H1 (cell line): ENCODE measurements at regions not wholly inside any gene's neighbourhood (a gene's known extent, or its start where the extent isn't known, plus 50 kb on each side); places are given as distances from the start of the nearest gene placed in this dataset.

ENCODE experiments used
- CTCF ChIA-PET: fragments of 300-600 bp; sonication (Branson Sonifier 250); formaldehyde crosslinking; loops from one replicate; lab custom pipeline; 2021; ENCODE audit not compliant: partially characterized antibody; lab: Charles Lee
- POLR2A ChIA-PET: fragments of 300-600 bp; sonication (Branson Sonifier 250); formaldehyde crosslinking; loops from one replicate; lab custom pipeline; 2021; ENCODE audit warnings: inconsistent platforms; ENCODE audit not compliant: partially characterized antibody; lab: Charles Lee
- DNase-seq, 2 experiments: peaks; one replicate each; pipeline versions ENCODE4 v3.0.0 to v3.0.0-alpha.2; 2010 to 2022; ENCODE audit warnings: low spot score in 2 of 2, low read depth in 1 of 2, mixed read lengths in 1 of 2
- FAIRE-seq: peaks from 2 replicates; lab custom pipeline; 2011; peaks lifted over from hg19 to GRCh38; lab: Jason Lieb, UNC
- H2AFZ ChIP-seq: 2 replicates; pipeline ENCODE4 v1.8.1; 2012; ENCODE audit warnings: low read length, inconsistent platforms
- H2AK5ac ChIP-seq: 2 replicates; pipeline ENCODE4 v1.6.1; 2013; ENCODE audit warnings: low read depth, low read length
- H2BK120ac ChIP-seq: replicated peaks from 2 replicates; pipeline ENCODE3; 2013; ENCODE audit warnings: low read depth, low read length, inconsistent platforms
- H2BK12ac ChIP-seq: 2 replicates; pipeline ENCODE4 v1.6.1; 2013; ENCODE audit warnings: low read depth, low read length
- H2BK15ac ChIP-seq: 2 replicates; pipeline ENCODE4 v1.6.1; 2013; ENCODE audit warnings: low read length
- H2BK20ac ChIP-seq: 2 replicates; pipeline ENCODE4 v1.6.1; 2013; ENCODE audit warnings: low read length
- H2BK5ac ChIP-seq: 2 replicates; pipeline ENCODE4 v1.6.1; 2013; ENCODE audit warnings: low read depth, low read length
- H3K14ac ChIP-seq: 2 replicates; pipeline ENCODE4 v1.6.1; 2013; ENCODE audit warnings: inconsistent platforms; ENCODE audit not compliant: insufficient read length
- H3K18ac ChIP-seq: 2 replicates; pipeline ENCODE4 v1.6.1; 2013; ENCODE audit warnings: low read length; ENCODE audit errors: extremely low read depth
- H3K23ac ChIP-seq: 2 replicates; pipeline ENCODE4 v1.6.1; 2013; ENCODE audit warnings: inconsistent platforms; ENCODE audit not compliant: insufficient read length
- H3K23me2 ChIP-seq: 2 replicates; pipeline ENCODE4 v1.6.1; 2013; ENCODE audit warnings: low read depth, low read length
- H3K27ac ChIP-seq: 2 replicates; pipeline ENCODE4 v1.6.1; 2011; ENCODE audit warnings: low read depth, low read length, inconsistent platforms
- H3K27me3 ChIP-seq, 4 experiments: replicated peaks in 1 of 4; 1 replicate in 1 of 4; 2 replicates in 3 of 4; pipeline versions ENCODE4 v1.6.1 to v1.8.1; 2011 to 2013; ENCODE audit warnings: low read length in 3 of 4, mild to moderate bottlenecking in 3 of 4, inconsistent platforms in 2 of 4, mixed read lengths in 2 of 4, moderate library complexity in 1 of 4; ENCODE audit not compliant: control insufficient read depth in 3 of 4, insufficient read depth in 3 of 4; ENCODE audit errors: extremely low read depth in 1 of 4
- H3K36me3 ChIP-seq, 4 experiments: 2 replicates each; pipeline versions ENCODE4 v1.6.1 to v1.8.1; 2011 to 2013; ENCODE audit warnings: mild to moderate bottlenecking in 4 of 4, low read length in 3 of 4, moderate library complexity in 2 of 4, control low read depth in 1 of 4, inconsistent platforms in 1 of 4; ENCODE audit not compliant: insufficient read depth in 4 of 4, control insufficient read depth in 2 of 4
- H3K4ac ChIP-seq: replicated peaks from 2 replicates; pipeline ENCODE3; 2013; ENCODE audit warnings: low read length, low read depth, mixed read lengths, inconsistent platforms; ENCODE audit not compliant: insufficient read length
- H3K4me1 ChIP-seq, 4 experiments: replicated peaks in 1 of 4; 1 replicate in 1 of 4; 2 replicates in 3 of 4; pipeline versions ENCODE4 v1.6.1 to v1.8.1; 2011 to 2013; ENCODE audit warnings: low read length in 3 of 4, inconsistent platforms in 2 of 4, mixed read lengths in 1 of 4; ENCODE audit not compliant: insufficient read depth in 4 of 4, control insufficient read depth in 3 of 4
- H3K4me2 ChIP-seq, 2 experiments: 2 replicates each; pipeline versions ENCODE4 v1.6.1 to v1.8.1; 2011 to 2013; ENCODE audit warnings: low read depth in 2 of 2, low read length in 2 of 2, control low read depth in 1 of 2, inconsistent platforms in 1 of 2, mild to moderate bottlenecking in 1 of 2; ENCODE audit not compliant: insufficient read depth in 1 of 2
- H3K4me3 ChIP-seq, 4 experiments: fragments of 200-600, 300-600 bp in 1 of 4; sonication (generic), shearing (Covaris generic), sonication (Bioruptor Twin) in 1 of 4; 2 replicates each; pipeline versions ENCODE4 v1.5.1 to v1.8.1; 2011 to 2016; ENCODE audit warnings: low read length in 4 of 4, low read depth in 3 of 4, control low read depth in 2 of 4, inconsistent platforms in 2 of 4, mild to moderate bottlenecking in 2 of 4, mixed read lengths in 1 of 4, moderate library complexity in 1 of 4; ENCODE audit not compliant: insufficient read depth in 2 of 4; ENCODE audit errors: extremely low read depth in 1 of 4
- H3K56ac ChIP-seq: replicated peaks from 2 replicates; pipeline ENCODE3; 2013; ENCODE audit warnings: low read depth, mild to moderate bottlenecking, mixed read lengths, low read length, inconsistent platforms; ENCODE audit not compliant: insufficient read length
- H3K79me1 ChIP-seq: 2 replicates; pipeline ENCODE4 v1.6.1; 2013; ENCODE audit warnings: low read depth, low read length, control low read depth
- H3K79me2 ChIP-seq, 2 experiments: 2 replicates each; pipeline versions ENCODE4 v1.6.1 to v1.8.1; 2012 to 2013; ENCODE audit warnings: low read length in 2 of 2, mild to moderate bottlenecking in 2 of 2, inconsistent platforms in 1 of 2; ENCODE audit not compliant: insufficient read depth in 2 of 2, control insufficient read depth in 1 of 2
- H3K9ac ChIP-seq, 4 experiments: replicated peaks in 1 of 4; 1 replicate in 1 of 4; 2 replicates in 3 of 4; pipeline versions ENCODE4 v1.6.1 to v1.8.1; 2011 to 2013; ENCODE audit warnings: low read depth in 3 of 4, low read length in 3 of 4, control low read depth in 2 of 4, mild to moderate bottlenecking in 2 of 4, moderate library complexity in 2 of 4, inconsistent platforms in 1 of 4; ENCODE audit errors: extremely low read depth in 1 of 4
- H3K9me3 ChIP-seq, 2 experiments: 2 replicates each; pipeline versions ENCODE4 v1.6.1 to v1.8.1; 2012 to 2013; ENCODE audit warnings: mild to moderate bottlenecking in 2 of 2, moderate library complexity in 2 of 2, control low read depth in 1 of 2, inconsistent platforms in 1 of 2, low read depth in 1 of 2, low read length in 1 of 2, mixed read lengths in 1 of 2; ENCODE audit not compliant: insufficient read depth in 2 of 2
- H4K20me1 ChIP-seq, 2 experiments: replicated peaks in 1 of 2; 2 replicates each; pipeline versions ENCODE3 to v1.8.1; 2011 to 2013; ENCODE audit warnings: inconsistent platforms in 2 of 2, low read length in 2 of 2, mild to moderate bottlenecking in 1 of 2; ENCODE audit not compliant: insufficient read depth in 2 of 2, control insufficient read depth in 1 of 2
- H4K5ac ChIP-seq: 2 replicates; pipeline ENCODE4 v1.6.1; 2013; ENCODE audit warnings: low read length, low read depth, mixed read lengths, inconsistent platforms; ENCODE audit not compliant: insufficient read length
- H4K8ac ChIP-seq: 2 replicates; pipeline ENCODE4 v1.8.0; 2013; ENCODE audit warnings: mild to moderate bottlenecking, moderate library complexity, low read length, inconsistent platforms; ENCODE audit not compliant: insufficient read depth; ENCODE audit errors: extremely low read depth
- H4K91ac ChIP-seq: replicated peaks from 2 replicates; pipeline ENCODE3; 2013; ENCODE audit warnings: low read length, mixed read lengths, inconsistent platforms; ENCODE audit not compliant: insufficient read length
- ASH2L ChIP-seq: fragments of 200-600, 300-600 bp; sonication (generic); IDR thresholded peaks from one replicate; pipeline ENCODE4 v1.7.1; 2017; ENCODE audit warnings: low read length
- CBX5 ChIP-seq: fragments of 300-800, 300-1000 bp; sonication (generic); IDR thresholded peaks from 2 replicates; pipeline ENCODE4 v1.7.1; 2016; ENCODE audit warnings: antibody characterized with exemption, low read length, low read depth
- EZH2 ChIP-seq: fragments of 200-600 bp; sonication (generic); IDR thresholded peaks from 2 replicates; pipeline ENCODE4 v1.7.1; 2012; ENCODE audit warnings: low read depth, mild to moderate bottlenecking, moderate library complexity, low read length, inconsistent platforms; ENCODE audit not compliant: severe bottlenecking
- GABPA ChIP-seq: IDR thresholded peaks from 2 replicates; pipeline ENCODE4 v1.6.1; 2011; ENCODE audit warnings: mild to moderate bottlenecking, low read length, moderate library complexity, borderline replicate concordance; ENCODE audit not compliant: insufficient read depth
- HDAC2 ChIP-seq, 2 experiments: fragments of 300-600 bp in 1 of 2; sonication (generic) in 1 of 2; IDR thresholded peaks; 2 replicates each; pipeline ENCODE4 v1.6.1; 2011 to 2012; ENCODE audit warnings: low read depth in 2 of 2, low read length in 2 of 2, mild to moderate bottlenecking in 2 of 2, moderate library complexity in 2 of 2, borderline replicate concordance in 1 of 2, inconsistent platforms in 1 of 2
- HDAC6 ChIP-seq: IDR thresholded peaks from one replicate; pipeline ENCODE4 v1.7.1; 2012; ENCODE audit warnings: low read depth, mild to moderate bottlenecking, inconsistent platforms, low read length, moderate library complexity
- KDM1A ChIP-seq: fragments of 200-600, 300-600 bp; sonication (generic); IDR thresholded peaks from 2 replicates; pipeline ENCODE4 v1.7.1; 2016; ENCODE audit warnings: mild to moderate bottlenecking, low read length, borderline replicate concordance
- KDM4A ChIP-seq: IDR thresholded peaks from one replicate; pipeline ENCODE4 v1.7.1; 2012; ENCODE audit warnings: low read depth, mild to moderate bottlenecking, moderate library complexity, low read length, inconsistent platforms; ENCODE audit not compliant: severe bottlenecking
- SIN3A ChIP-seq, 2 experiments: IDR thresholded peaks in 1 of 2; conservative IDR thresholded peaks in 1 of 2; 2 replicates each; pipeline ENCODE4 v1.6.1; 2011 to 2012; ENCODE audit warnings: low read length in 2 of 2, improper control_type of control experiment in 1 of 2, low read depth in 1 of 2, mild to moderate bottlenecking in 1 of 2
- SP2 ChIP-seq: IDR thresholded peaks from 2 replicates; pipeline ENCODE4 v1.6.1; 2012; ENCODE audit warnings: mild to moderate bottlenecking, low read length, inconsistent platforms
- TAF7 ChIP-seq: optimal IDR thresholded peaks from 2 replicates; pipeline ENCODE3; 2011; ENCODE audit warnings: low read depth, mild to moderate bottlenecking, inconsistent platforms, low read length, moderate library complexity, borderline replicate concordance
- TCF12 ChIP-seq: IDR thresholded peaks from 2 replicates; pipeline ENCODE4 v1.6.1; 2011; ENCODE audit warnings: low read depth, mild to moderate bottlenecking, low read length
- WGBS, 2 experiments: shearing (Covaris generic) in 1 of 2; methylation state at CpG; one replicate each; pipeline versions ENCODE4 v1.1.6 to v1.1.7; 2013 to 2015; ENCODE audit warnings: low lambda C conversion rate in 2 of 2, mixed read lengths in 2 of 2, inconsistent platforms in 1 of 2, low coverage in 1 of 2, missing lambda C conversion rate in 1 of 2; ENCODE audit not compliant: insufficient replicate concordance in 2 of 2, insufficient coverage in 1 of 2, insufficient read length in 1 of 2; ENCODE audit errors: extremely low coverage in 1 of 2, missing lambda C conversion rate in 1 of 2; 5-methylcytosine and 5-hydroxymethylcytosine counted together

- FAIRE-seq (no peak), DNase-seq (no peak)
- Histone ChIP-seq H3K27ac (no peak overlapping the region), H3K14ac (no peak overlapping the region), H3K79me2 (no peaks in the 10 kb centered on the region), H3K27me3 (no peaks in the 10 kb centered on the region), H3K4ac (no peak overlapping the region), H3K9ac (no peak overlapping the region), H2BK12ac (no peak overlapping the region), H2BK20ac (no peak overlapping the region), H4K20me1 (no peaks in the 10 kb centered on the region), H3K9me3 (no peaks in the 10 kb centered on the region), H2AK5ac (no peak overlapping the region), H3K4me3 (no peak overlapping the region), H2AFZ (no peak overlapping the region), H2BK5ac (no peak overlapping the region), H2BK15ac (no peak overlapping the region), H3K18ac (no peak overlapping the region), H3K4me1 (no peaks in the 10 kb centered on the region), H4K5ac (no peak overlapping the region), H4K91ac (no peak overlapping the region), H3K23ac (no peak overlapping the region), H3K56ac (no peak overlapping the region), H3K4me2 (no peak overlapping the region), H3K23me2 (no peaks in the 10 kb centered on the region), H3K36me3 (no peaks in the 10 kb centered on the region), H3K79me1 (no peaks in the 10 kb centered on the region), H2BK120ac (no peak overlapping the region), H4K8ac (no peak overlapping the region)
- ChIA-PET POLR2A (no interaction called here), CTCF (interaction anchor here (0.6 to 1.5 kb wide), 3 partner anchors 23 to 144 kb away, joined by 3 to 4 read pairs (median 3); no protein-coding TSS in a partner anchor)
- 94% methylated on average over 3 of the region's 3 CpGs; no CpG with 5 or more reads in 1 of the 2 experiments for WGBS, 2 experiments
- no peak for TF ChIP-seq TAF7
- TF ChIP-seq HDAC6: no peak
- no peak for TF ChIP-seq HDAC2 (IDR thresholded peaks at IDR 0.05; ENCODE audit: borderline replicate concordance in 1 of 2, low read depth in 2 of 2, low read length in 2 of 2)
- no peak for TF ChIP-seq GABPA
- TF ChIP-seq SIN3A (conservative IDR thresholded peaks at IDR 0.05 in 1 of 2, IDR thresholded peaks at IDR 0.05 in 1 of 2; ENCODE audit: low read depth in 1 of 2, low read length in 2 of 2): no peak
- no peak for TF ChIP-seq SP2
- no peak for TF ChIP-seq ASH2L
- no peak for TF ChIP-seq TCF12
- no peak for TF ChIP-seq KDM4A
- TF ChIP-seq KDM1A: no peak
- TF ChIP-seq CBX5: no peak
- TF ChIP-seq EZH2: no peak
Measured at GRCh38 chr1:67937010-67937409, 103.7 kb upstream of the GNG12 start.
